Caco-2 (cell line): ENCODE measurements at regions not wholly inside any gene's neighbourhood (a gene's known extent, or its start where the extent isn't known, plus 50 kb on each side); places are given as distances from the start of the nearest gene placed in this dataset.

Experiments used
- BruUV-seq: library from RNA; stranded (reverse); fragments of 400-500 nt; replicated peaks from 2 replicates; lab custom pipeline; 2021; lab: Mats Ljungman, UMichigan
- CTCF ChIA-PET: fragments of 300-600 bp; sonication (Branson Sonifier 250); formaldehyde crosslinking; loops from one replicate; lab custom pipeline; 2022; ENCODE audit warnings: antibody characterized with exemption; lab: Charles Lee
- POLR2A ChIA-PET: fragments of 300-600 bp; sonication (Branson Sonifier 250); formaldehyde crosslinking; loops from one replicate; lab custom pipeline; 2022; ENCODE audit warnings: antibody characterized with exemption; lab: Charles Lee
- DNase-seq, 2 experiments: peaks; one replicate each; pipeline versions ENCODE4 v3.0.0 to v3.0.0-alpha.2; 2020 to 2022
- H3K27me3 ChIP-seq: replicated peaks from 2 replicates; pipeline ENCODE4 v1.6.0; 2011; ENCODE audit warnings: low read length; ENCODE audit not compliant: control insufficient read depth, insufficient read depth
- H3K36me3 ChIP-seq: 2 replicates; pipeline ENCODE4 v1.5.1; 2011; ENCODE audit warnings: low read length; ENCODE audit not compliant: control insufficient read depth, insufficient read depth
- H3K4me1 ChIP-seq: fragments of 250-450 bp; sonication (Bioruptor Pico); 2 replicates; pipeline ENCODE4 v1.5.1; 2020; ENCODE audit warnings: mild to moderate bottlenecking
- H3K4me3 ChIP-seq: 2 replicates; pipeline ENCODE4 v1.5.1; 2011; ENCODE audit warnings: low read depth, mild to moderate bottlenecking, control low read depth, low read length
- H3K9me3 ChIP-seq: fragments of 250-450 bp; sonication (Bioruptor Pico); 2 replicates; pipeline ENCODE4 v1.5.1; 2020; ENCODE audit warnings: mild to moderate bottlenecking, moderate library complexity
- H3K27ac Mint-ChIP-seq: one replicate; pipeline ENCODE4 v1.8.0; 2022; ENCODE audit warnings: mixed read lengths; ENCODE audit not compliant: unreplicated experiment
- H3K27me3 Mint-ChIP-seq: one replicate; pipeline ENCODE4 v1.8.0; 2022; ENCODE audit warnings: mixed read lengths; ENCODE audit not compliant: insufficient read depth, unreplicated experiment
- H3K36me3 Mint-ChIP-seq: one replicate; pipeline ENCODE4 v1.8.0; 2022; ENCODE audit warnings: mild to moderate bottlenecking, mixed read lengths; ENCODE audit not compliant: insufficient read depth, unreplicated experiment
- H3K4me1 Mint-ChIP-seq: one replicate; pipeline ENCODE4 v1.8.0; 2022; ENCODE audit warnings: low read depth, mixed read lengths; ENCODE audit not compliant: unreplicated experiment
- H3K4me3 Mint-ChIP-seq: one replicate; pipeline ENCODE4 v1.8.0; 2022; ENCODE audit warnings: mild to moderate bottlenecking, moderate library complexity, mixed read lengths; ENCODE audit not compliant: unreplicated experiment
- H3K9me3 Mint-ChIP-seq: one replicate; pipeline ENCODE4 v1.8.0; 2022; ENCODE audit warnings: mixed read lengths; ENCODE audit not compliant: unreplicated experiment
- CTCF ChIP-seq, 2 experiments: fragments of 200-600 bp in 1 of 2; IDR thresholded peaks; 1 replicate in 1 of 2; 2 replicates in 1 of 2; pipeline versions ENCODE4 v1.5.1 to v1.8.0; 2011 to 2022; ENCODE audit warnings: antibody characterized with exemption in 1 of 2, control low read depth in 1 of 2, inconsistent platforms in 1 of 2, low read depth in 1 of 2, low read length in 1 of 2, mild to moderate bottlenecking in 1 of 2, moderate library complexity in 1 of 2; ENCODE audit not compliant: insufficient read depth in 1 of 2, severe bottlenecking in 1 of 2, unreplicated experiment in 1 of 2
- intact Hi-C: fragments of 100-400 bp; cut with micrococcal nuclease; formaldehyde crosslinking; loops from one replicate; pipeline ENCODE4 v1.10.0; 2022; ENCODE audit not compliant: unreplicated experiment

- no peaks in the 10 kb centered on the region for H3K27me3 Mint-ChIP-seq
- peaks cover 14% of the 10 kb centered on the region for H3K4me1 ChIP-seq
- no peaks in the 10 kb centered on the region for H3K27me3 ChIP-seq
- intact Hi-C loops: loop anchor here (5.0 kb wide), 1 partner anchor 40 kb away; no protein-coding TSS in a partner anchor
- BruUV-seq: no TSS peak
- no peak overlapping the region for H3K4me3 ChIP-seq
- ChIA-PET CTCF (interaction anchor here (1.0 kb wide), 1 partner anchor 12 kb away, joined by 3 read pairs; no protein-coding TSS in a partner anchor), POLR2A (no interaction called here)
- H3K36me3 ChIP-seq: no peaks in the 10 kb centered on the region
- no peaks in the 10 kb centered on the region for H3K9me3 ChIP-seq
- H3K4me3 Mint-ChIP-seq: no peak overlapping the region
- peaks cover 6% of the 10 kb centered on the region for H3K4me1 Mint-ChIP-seq
- TF ChIP-seq CTCF (IDR thresholded peaks at IDR 0.05; ENCODE audit: insufficient read depth in 1 of 2, low read depth in 1 of 2, low read length in 1 of 2, severe bottlenecking in 1 of 2, unreplicated experiment in 1 of 2): no peak
- no peak overlapping the region for H3K27ac Mint-ChIP-seq
- H3K36me3 Mint-ChIP-seq: no peaks in the 10 kb centered on the region
- H3K9me3 Mint-ChIP-seq: no peaks in the 10 kb centered on the region
- no peak for DNase-seq
These were observed 144.9 kb upstream of the HAAO start for GRCh38 chr2:42937171-42937875.

GRCh38 chr2:42935692-42936671 lies 143.6 kb upstream of the HAAO start:
- no peaks in the 10 kb centered on the region for H3K27me3 Mint-ChIP-seq
- BruUV-seq: no TSS peak
- H3K4me1 ChIP-seq: peaks cover 5% of the 10 kb centered on the region; the same call in 1 of the 2 replicates
- no peaks in the 10 kb centered on the region for H3K36me3 Mint-ChIP-seq
- no peak overlapping the region for H3K4me3 ChIP-seq
- H3K4me1 Mint-ChIP-seq: no peaks in the 10 kb centered on the region
- DNase-seq: no peak
- intact Hi-C loops: loop anchor here (5.0 kb wide), 1 partner anchor 39 kb away; no protein-coding TSS in a partner anchor
- no peaks in the 10 kb centered on the region for H3K27me3 ChIP-seq
- no peak overlapping the region for H3K27ac Mint-ChIP-seq
- H3K9me3 Mint-ChIP-seq: no peaks in the 10 kb centered on the region
- H3K36me3 ChIP-seq: no peaks in the 10 kb centered on the region
- ChIA-PET POLR2A (no interaction called here), CTCF (interaction anchor here (1.0 kb wide), 1 partner anchor 11 kb away, joined by 3 read pairs; no protein-coding TSS in a partner anchor)
- no peak for TF ChIP-seq CTCF (IDR thresholded peaks at IDR 0.05; ENCODE audit: insufficient read depth in 1 of 2, low read depth in 1 of 2, low read length in 1 of 2, severe bottlenecking in 1 of 2, unreplicated experiment in 1 of 2)
- no peaks in the 10 kb centered on the region for H3K9me3 ChIP-seq
- no peak overlapping the region for H3K4me3 Mint-ChIP-seq

- DNase-seq: no peak
These were observed 142.3 kb upstream of the HAAO start for GRCh38 chr2:42934580-42935186.

More at GRCh38 chr2:42934580-42935186, 142.3 kb upstream of the HAAO start:
- Mint-ChIP-seq H3K36me3 (no peaks in the 10 kb centered on the region), H3K4me1 (peaks cover 8% of the 10 kb centered on the region), H3K27ac (no peak overlapping the region), H3K4me3 (no peak overlapping the region), H3K9me3 (no peaks in the 10 kb centered on the region), H3K27me3 (no peaks in the 10 kb centered on the region)
- no TSS peak for BruUV-seq
- TF ChIP-seq CTCF (IDR thresholded peaks at IDR 0.05; ENCODE audit: insufficient read depth in 1 of 2, low read depth in 1 of 2, low read length in 1 of 2, severe bottlenecking in 1 of 2, unreplicated experiment in 1 of 2): no peak
- H3K36me3 ChIP-seq: no peaks in the 10 kb centered on the region
- intact Hi-C loops: loop anchor here (5.0 kb wide), 1 partner anchor 37 kb away; no protein-coding TSS in a partner anchor
- peaks cover 12% of the 10 kb centered on the region for H3K4me1 ChIP-seq
- ChIA-PET POLR2A (no interaction called here), CTCF (no interaction called here)
- no peaks in the 10 kb centered on the region for H3K27me3 ChIP-seq
- no peak overlapping the region for H3K4me3 ChIP-seq
- no peaks in the 10 kb centered on the region for H3K9me3 ChIP-seq
